MG63 (cell line): ENCODE measurements at regions not wholly inside any gene's neighbourhood (a gene's known extent, or its start where the extent isn't known, plus 50 kb on each side); places are given as distances from the start of the nearest gene placed in this dataset.

Experiments
- DNase-seq: peaks from one replicate; pipeline ENCODE4 v3.0.0-alpha.2; 2020
- H3K27me3 ChIP-seq: fragments of 250-450 bp; sonication (Bioruptor Pico); 2 replicates; pipeline ENCODE4 v1.5.1; 2020; ENCODE audit warnings: mild to moderate bottlenecking, moderate library complexity
- H3K36me3 ChIP-seq: fragments of 250-450 bp; sonication (Bioruptor Pico); 2 replicates; pipeline ENCODE4 v1.5.1; 2020; ENCODE audit warnings: mild to moderate bottlenecking, moderate library complexity
- H3K4me3 ChIP-seq: fragments of 250-450 bp; sonication (Bioruptor Pico); 2 replicates; pipeline ENCODE4 v1.5.1; 2020; ENCODE audit warnings: mild to moderate bottlenecking, moderate library complexity
- H3K9me3 ChIP-seq: fragments of 250-450 bp; sonication (Bioruptor Pico); 2 replicates; pipeline ENCODE4 v1.5.1; 2020; ENCODE audit warnings: mild to moderate bottlenecking, moderate library complexity

- no peak for DNase-seq
- Histone ChIP-seq H3K36me3 (no peaks in the 10 kb centered on the region), H3K9me3 (no peaks in the 10 kb centered on the region), H3K4me3 (no peak overlapping the region), H3K27me3 (0 out of 2 replicates have a peak, but pooled peaks cover 3% of the 10 kb centered on the region)
These were observed 151.2 kb downstream of the ERCC6L2 start for GRCh38 chr9:96026655-96027213.

- H3K36me3 ChIP-seq = no peaks in the 10 kb centered on the region
- H3K9me3 ChIP-seq = no peaks in the 10 kb centered on the region
- H3K27me3 ChIP-seq = peaks cover 7% of the 10 kb centered on the region
- DNase-seq = no peak
- H3K4me3 ChIP-seq = no peak overlapping the region
These were observed 150.6 kb downstream of the ERCC6L2 start for GRCh38 chr9:96025995-96026602.

GRCh38 chr9:96023486-96023885 lies 148.0 kb downstream of the ERCC6L2 start:
- no peak overlapping the region for H3K4me3 ChIP-seq
- no peaks in the 10 kb centered on the region for H3K36me3 ChIP-seq
- H3K9me3 ChIP-seq = no peaks in the 10 kb centered on the region
- H3K27me3 ChIP-seq = peaks cover 11% of the 10 kb centered on the region
- DNase-seq = no peak

- H3K4me3 ChIP-seq = no peak overlapping the region
- no peaks in the 10 kb centered on the region for H3K36me3 ChIP-seq
- DNase-seq = no peak
- peaks cover 11% of the 10 kb centered on the region for H3K27me3 ChIP-seq
- no peaks in the 10 kb centered on the region for H3K9me3 ChIP-seq
These were observed 147.1 kb downstream of the ERCC6L2 start for GRCh38 chr9:96022445-96023051.

- peak overlapping the region; percentile 48 for H3K4me3 ChIP-seq
- no peak for DNase-seq
- peaks cover 11% of the 10 kb centered on the region for H3K27me3 ChIP-seq
- no peaks in the 10 kb centered on the region for H3K36me3 ChIP-seq
- H3K9me3 ChIP-seq = no peaks in the 10 kb centered on the region
These were observed 146.3 kb downstream of the ERCC6L2 start for GRCh38 chr9:96021551-96022444.

GRCh38 chr9:96020792-96021550 lies 145.5 kb downstream of the ERCC6L2 start:
- DNase-seq = peak; percentile 24
- H3K27me3 ChIP-seq = peaks cover 11% of the 10 kb centered on the region
- peak overlapping the region; percentile 48 for H3K4me3 ChIP-seq
- H3K9me3 ChIP-seq = no peaks in the 10 kb centered on the region
- no peaks in the 10 kb centered on the region for H3K36me3 ChIP-seq

GRCh38 chr9:96020300-96020791 lies 144.9 kb downstream of the ERCC6L2 start:
- H3K9me3 ChIP-seq = no peaks in the 10 kb centered on the region
- no peak overlapping the region for H3K4me3 ChIP-seq
- H3K27me3 ChIP-seq = peaks cover 11% of the 10 kb centered on the region
- no peak for DNase-seq
- no peaks in the 10 kb centered on the region for H3K36me3 ChIP-seq
